Esophagus muscularis mucosa (tissue), 4 donors: ENCODE measurements at regions not wholly inside any gene's neighbourhood (a gene's known extent, or its start where the extent isn't known, plus 50 kb on each side); places are given as distances from the start of the nearest gene placed in this dataset.
"Not testable (repeated sequence)": the region's sequence is repeated elsewhere in the genome, so short reads cannot be mapped to it uniquely, and the experiment has no call there.

ENCODE experiments used
- CTCF ChIP-seq, 3 experiments: fragments of 200-600 bp in 2 of 3; fragments of 450-650 bp in 1 of 3; sonication (generic) in 2 of 3; IDR thresholded peaks; one replicate each; pipeline ENCODE4 v1.5.1; 2017 to 2019; ENCODE audit warnings: antibody characterized with exemption in 3 of 3, mild to moderate bottlenecking in 2 of 3, moderate library complexity in 1 of 3
- EP300 ChIP-seq: sonication (generic); formaldehyde crosslinking; IDR thresholded peaks from one replicate; pipeline ENCODE4 v1.6.1; 2017; ENCODE audit warnings: antibody characterized with exemption
- POLR2A ChIP-seq: fragments of 450-650 bp; IDR thresholded peaks from one replicate; pipeline ENCODE4 v1.6.1; 2017; ENCODE audit warnings: antibody characterized with exemption, moderate library complexity, mild to moderate bottlenecking, low read depth

- TF ChIP-seq CTCF (IDR thresholded peaks at IDR 0.05); EP300; POLR2A: not testable (repeated sequence)
Observed at GRCh38 chr7:32638479-32639121, 143.3 kb downstream of the AVL9 start.
